ENCODE measurements at regions not wholly inside any gene's neighbourhood (a gene's known extent, or its start where the extent isn't known, plus 50 kb on each side); places are given as distances from the start of the nearest gene placed in this dataset.

DNA sequence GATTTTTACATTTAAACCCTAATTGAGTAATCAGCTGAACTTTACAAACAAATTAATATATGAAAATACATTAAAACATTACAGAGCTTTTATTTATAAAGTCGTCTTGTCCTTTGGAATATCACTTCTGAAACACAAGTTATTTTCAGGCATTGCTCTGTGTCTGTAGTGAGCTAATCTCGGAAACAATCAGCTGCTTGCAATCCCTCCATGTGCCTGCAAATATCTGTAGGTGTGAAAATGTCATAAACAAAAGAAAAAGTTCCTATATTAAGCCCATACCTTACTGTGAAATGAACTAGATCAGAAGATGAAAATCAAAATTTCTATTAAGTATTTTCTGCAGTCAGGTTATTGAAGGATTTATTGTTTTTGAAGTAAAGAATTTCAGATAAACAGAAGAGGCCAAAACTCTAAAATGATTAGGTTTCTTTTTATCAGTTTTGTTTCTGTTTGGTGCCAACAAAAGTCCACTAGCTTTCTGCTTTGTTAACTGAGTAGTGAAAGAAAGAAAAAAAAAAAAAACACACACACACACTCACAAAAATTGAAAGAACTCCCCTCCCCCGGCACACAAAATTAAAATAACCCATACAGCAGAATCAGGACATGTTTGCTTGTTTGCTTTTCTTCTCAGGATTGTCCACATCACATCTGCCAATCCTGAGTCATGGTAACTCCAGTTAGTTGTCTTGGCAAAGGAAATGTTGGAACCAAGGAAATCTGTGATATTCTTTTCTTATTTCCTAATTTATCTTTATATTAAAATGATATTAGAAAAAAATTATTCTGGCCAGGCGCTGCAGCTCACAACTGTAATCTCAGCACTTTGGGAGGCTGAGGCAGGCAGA is 627.0 kb upstream of the SLC39A10 start:
- Histone ChIP-seq H3K4me3 (ENCODE audit: low read length) (no peak overlapping the region), H3K27me3 (replicated peaks; ENCODE audit: control insufficient read depth, insufficient read depth, low read length) (no peaks in the 10 kb centered on the region), H3K9ac (ENCODE audit: low read length) (no peak overlapping the region), H3K9me3 (ENCODE audit: control insufficient read depth, low read length) (no peaks in the 10 kb centered on the region), H3K4me1 (ENCODE audit: control insufficient read depth, insufficient read depth, low read length) (no peaks in the 10 kb centered on the region), H3K36me3 (ENCODE audit: control insufficient read depth, insufficient read depth, low read length, severe bottlenecking) (no peaks in the 10 kb centered on the region)
- DNase-seq (ENCODE audit: low read depth): no peak

DNA sequence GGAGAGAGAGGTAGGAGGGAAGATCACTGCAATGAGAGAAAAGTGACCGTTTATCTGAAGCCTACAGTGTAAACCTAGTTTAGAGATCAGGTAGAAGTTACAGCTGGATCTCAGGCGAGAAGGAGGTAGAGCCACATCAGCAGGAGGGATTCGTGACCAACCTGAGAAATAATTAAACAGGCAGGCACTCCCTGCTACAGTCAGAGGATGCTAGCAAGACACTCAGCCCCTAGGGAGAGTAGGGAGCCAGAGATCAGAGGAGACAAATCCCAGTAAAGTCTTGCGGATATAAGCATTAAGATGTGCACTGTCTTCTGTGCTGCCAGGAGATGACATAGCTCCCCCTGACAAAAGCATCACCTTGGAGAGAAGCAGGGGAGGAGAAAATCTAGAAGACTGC is 629.1 kb upstream of the SLC39A10 start:
- Histone ChIP-seq H3K4me1 (ENCODE audit: control insufficient read depth, insufficient read depth, low read length) (no peaks in the 10 kb centered on the region), H3K36me3 (ENCODE audit: control insufficient read depth, insufficient read depth, low read length, severe bottlenecking) (no peaks in the 10 kb centered on the region), H3K4me3 (ENCODE audit: low read length) (no peak overlapping the region), H3K9me3 (ENCODE audit: control insufficient read depth, low read length) (no peaks in the 10 kb centered on the region), H3K9ac (ENCODE audit: low read length) (no peak overlapping the region), H3K27me3 (replicated peaks; ENCODE audit: control insufficient read depth, insufficient read depth, low read length) (no peaks in the 10 kb centered on the region)
- DNase-seq (ENCODE audit: low read depth): no peak

- DNase-seq (ENCODE audit: low read depth): peak; percentile 21
- Histone ChIP-seq H3K9me3 (ENCODE audit: control insufficient read depth, low read length) (no peaks in the 10 kb centered on the region), H3K27me3 (replicated peaks; ENCODE audit: control insufficient read depth, insufficient read depth, low read length) (no peaks in the 10 kb centered on the region), H3K4me1 (ENCODE audit: control insufficient read depth, insufficient read depth, low read length) (no peaks in the 10 kb centered on the region), H3K9ac (ENCODE audit: low read length) (no peak overlapping the region), H3K36me3 (ENCODE audit: control insufficient read depth, insufficient read depth, low read length, severe bottlenecking) (no peaks in the 10 kb centered on the region), H3K4me3 (ENCODE audit: low read length) (no peak overlapping the region)
Observed at GRCh38 chr2:195026261-195026660, 630.8 kb upstream of the SLC39A10 start.

- Histone ChIP-seq H3K4me1 (ENCODE audit: control insufficient read depth, insufficient read depth, low read length) (no peaks in the 10 kb centered on the region), H3K4me3 (ENCODE audit: low read length) (no peak overlapping the region), H3K36me3 (ENCODE audit: control insufficient read depth, insufficient read depth, low read length, severe bottlenecking) (no peaks in the 10 kb centered on the region), H3K9ac (ENCODE audit: low read length) (no peak overlapping the region), H3K27me3 (replicated peaks; ENCODE audit: control insufficient read depth, insufficient read depth, low read length) (no peaks in the 10 kb centered on the region), H3K9me3 (ENCODE audit: control insufficient read depth, low read length) (no peaks in the 10 kb centered on the region)
- no peak for DNase-seq (ENCODE audit: low read depth)
Observed at GRCh38 chr2:195022508-195022830, 634.6 kb upstream of the SLC39A10 start.

DNA sequence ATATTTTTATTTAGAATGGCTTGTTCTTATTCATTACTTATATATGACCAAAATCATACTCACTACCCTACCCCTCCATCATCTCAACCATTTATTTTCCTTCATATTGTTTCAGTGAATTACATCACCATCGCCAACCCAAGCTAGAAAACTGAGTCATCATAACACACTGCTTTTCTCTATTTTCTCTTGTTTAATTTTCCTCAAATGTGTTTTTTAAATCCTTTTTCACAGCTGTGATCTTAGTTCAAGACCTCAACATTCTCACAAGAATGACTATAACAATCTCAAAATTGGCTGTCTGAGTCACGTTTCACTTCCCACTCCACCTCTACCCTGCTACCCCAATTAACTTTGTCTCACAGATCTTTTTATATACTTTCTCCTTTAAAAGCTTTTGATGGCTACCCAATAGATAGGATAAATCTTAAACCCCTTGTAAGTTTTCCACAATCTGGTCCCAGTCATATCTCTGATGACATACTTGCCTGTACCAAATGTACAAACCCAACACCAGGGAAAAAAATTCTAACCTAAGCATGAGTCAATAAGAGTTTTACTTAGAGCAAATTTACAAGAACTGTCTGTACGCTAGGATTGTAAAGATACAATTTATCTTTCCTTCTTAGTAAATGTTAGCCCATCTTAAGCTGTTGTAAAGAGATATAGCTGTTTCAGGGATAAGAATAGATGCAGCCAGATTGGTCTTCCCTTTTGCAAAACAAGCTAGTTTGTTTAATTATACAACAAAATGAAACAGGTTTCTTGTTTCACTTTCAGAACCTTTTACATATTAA is 635.1 kb upstream of the SLC39A10 start:
- no peak for DNase-seq (ENCODE audit: low read depth)
- Histone ChIP-seq H3K27me3 (replicated peaks; ENCODE audit: control insufficient read depth, insufficient read depth, low read length) (no peaks in the 10 kb centered on the region), H3K36me3 (ENCODE audit: control insufficient read depth, insufficient read depth, low read length, severe bottlenecking) (no peaks in the 10 kb centered on the region), H3K9ac (ENCODE audit: low read length) (no peak overlapping the region), H3K9me3 (ENCODE audit: control insufficient read depth, low read length) (no peaks in the 10 kb centered on the region), H3K4me3 (ENCODE audit: low read length) (no peak overlapping the region), H3K4me1 (ENCODE audit: control insufficient read depth, insufficient read depth, low read length) (no peaks in the 10 kb centered on the region)

DNA sequence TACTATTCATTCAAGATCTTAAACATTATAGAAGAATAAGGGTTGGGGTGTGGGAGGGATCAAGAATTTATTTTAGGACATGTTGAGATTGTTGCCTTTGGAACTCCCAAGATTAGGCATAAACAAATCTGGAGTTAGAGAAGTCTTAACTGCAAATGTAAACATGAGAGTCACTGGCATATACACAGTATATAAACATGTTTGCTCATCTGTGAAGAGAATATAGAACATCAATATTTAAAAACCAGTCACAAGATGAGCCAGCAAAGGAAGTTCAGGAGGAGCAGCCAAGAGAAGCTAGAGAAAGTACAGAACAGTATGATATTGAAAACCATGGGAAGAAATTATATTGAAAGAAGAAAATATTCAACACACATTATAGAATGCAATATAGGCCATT is 638.6 kb upstream of the SLC39A10 start:
- Histone ChIP-seq H3K27me3 (replicated peaks; ENCODE audit: control insufficient read depth, insufficient read depth, low read length) (no peaks in the 10 kb centered on the region), H3K4me3 (ENCODE audit: low read length) (no peak overlapping the region), H3K36me3 (ENCODE audit: control insufficient read depth, insufficient read depth, low read length, severe bottlenecking) (no peaks in the 10 kb centered on the region), H3K9ac (ENCODE audit: low read length) (no peak overlapping the region), H3K4me1 (ENCODE audit: control insufficient read depth, insufficient read depth, low read length) (no peaks in the 10 kb centered on the region), H3K9me3 (ENCODE audit: control insufficient read depth, low read length) (no peaks in the 10 kb centered on the region)
- DNase-seq (ENCODE audit: low read depth): no peak

DNA sequence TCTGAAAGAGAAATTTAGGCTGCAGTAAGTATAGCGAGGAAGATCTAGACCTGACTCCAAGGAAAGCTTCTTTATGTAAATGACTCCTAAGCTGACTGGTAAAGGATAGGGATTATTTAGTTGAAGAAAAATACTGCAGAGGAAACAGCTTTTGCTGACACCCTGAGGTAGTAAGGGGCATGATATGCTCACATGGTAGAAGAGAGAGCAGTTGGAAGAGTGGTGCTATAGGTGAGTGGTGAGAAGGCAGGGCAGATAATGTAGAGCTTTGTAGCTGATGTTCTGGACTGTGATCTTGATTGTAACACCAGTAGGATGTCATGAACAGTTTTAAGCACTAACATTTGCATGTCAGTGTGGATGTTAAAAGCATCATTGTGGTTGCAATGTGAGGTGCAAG is 639.1 kb upstream of the SLC39A10 start:
- no peaks in the 10 kb centered on the region for H3K36me3 ChIP-seq (ENCODE audit: control insufficient read depth, insufficient read depth, low read length, severe bottlenecking)
- H3K4me3 ChIP-seq (ENCODE audit: low read length): no peak overlapping the region
- no peaks in the 10 kb centered on the region for H3K27me3 ChIP-seq (replicated peaks; ENCODE audit: control insufficient read depth, insufficient read depth, low read length)
- no peak overlapping the region for H3K9ac ChIP-seq (ENCODE audit: low read length)
- no peaks in the 10 kb centered on the region for H3K4me1 ChIP-seq (ENCODE audit: control insufficient read depth, insufficient read depth, low read length)
- DNase-seq (ENCODE audit: low read depth): no peak
- H3K9me3 ChIP-seq (ENCODE audit: control insufficient read depth, low read length): no peaks in the 10 kb centered on the region

DNA sequence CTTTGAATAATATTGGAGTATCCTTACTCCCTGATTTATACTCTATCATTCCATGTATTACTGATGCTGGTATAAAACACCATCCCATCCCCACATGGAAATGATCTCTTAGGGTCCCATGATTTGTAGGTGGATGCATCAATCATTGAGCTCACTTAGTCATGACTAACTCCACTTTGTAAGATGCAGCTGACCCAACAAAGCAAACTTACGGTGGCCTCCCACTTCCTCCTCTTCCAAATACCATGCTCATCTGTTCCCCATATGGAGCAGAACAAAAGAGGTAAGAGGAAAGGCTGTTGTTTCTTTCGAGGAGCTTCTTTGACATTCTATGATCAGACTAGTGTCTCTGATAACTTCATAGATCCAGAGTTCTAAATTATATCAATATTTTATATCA is 640.2 kb upstream of the SLC39A10 start:
- Histone ChIP-seq H3K4me3 (ENCODE audit: low read length) (no peak overlapping the region), H3K36me3 (ENCODE audit: control insufficient read depth, insufficient read depth, low read length, severe bottlenecking) (no peaks in the 10 kb centered on the region), H3K9me3 (ENCODE audit: control insufficient read depth, low read length) (no peaks in the 10 kb centered on the region), H3K4me1 (ENCODE audit: control insufficient read depth, insufficient read depth, low read length) (no peaks in the 10 kb centered on the region), H3K9ac (ENCODE audit: low read length) (no peak overlapping the region), H3K27me3 (replicated peaks; ENCODE audit: control insufficient read depth, insufficient read depth, low read length) (no peaks in the 10 kb centered on the region)
- DNase-seq (ENCODE audit: low read depth): no peak

DNA sequence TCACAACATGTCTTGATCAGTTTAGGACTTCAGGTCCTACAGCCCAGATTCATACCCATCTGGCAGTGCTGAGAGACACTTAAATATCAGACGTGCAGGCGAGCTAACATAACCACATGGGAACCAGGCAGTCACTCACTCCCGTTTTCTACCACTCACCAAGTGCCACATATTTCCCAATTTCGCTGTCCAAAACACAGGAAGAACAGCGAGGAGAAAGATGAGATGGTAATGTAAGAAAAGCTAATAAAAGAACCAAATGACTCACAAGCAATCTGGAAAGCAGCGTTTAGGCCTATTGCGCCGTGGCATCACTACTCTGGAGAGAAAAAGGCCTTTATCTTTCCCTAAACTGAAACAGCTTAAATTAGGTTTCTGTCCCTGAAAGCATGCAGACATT is 647.8 kb upstream of the SLC39A10 start:
- H3K36me3 ChIP-seq (ENCODE audit: control insufficient read depth, insufficient read depth, low read length, severe bottlenecking): no peaks in the 10 kb centered on the region
- no peaks in the 10 kb centered on the region for H3K9me3 ChIP-seq (ENCODE audit: control insufficient read depth, low read length)
- peaks cover 7% of the 10 kb centered on the region for H3K4me1 ChIP-seq (ENCODE audit: control insufficient read depth, insufficient read depth, low read length)
- H3K9ac ChIP-seq (ENCODE audit: low read length): peak overlapping the region; percentile 56
- DNase-seq (ENCODE audit: low read depth): peak; percentile 34
- no peaks in the 10 kb centered on the region for H3K27me3 ChIP-seq (replicated peaks; ENCODE audit: control insufficient read depth, insufficient read depth, low read length)
- H3K4me3 ChIP-seq (ENCODE audit: low read length): no peak overlapping the region

DNA sequence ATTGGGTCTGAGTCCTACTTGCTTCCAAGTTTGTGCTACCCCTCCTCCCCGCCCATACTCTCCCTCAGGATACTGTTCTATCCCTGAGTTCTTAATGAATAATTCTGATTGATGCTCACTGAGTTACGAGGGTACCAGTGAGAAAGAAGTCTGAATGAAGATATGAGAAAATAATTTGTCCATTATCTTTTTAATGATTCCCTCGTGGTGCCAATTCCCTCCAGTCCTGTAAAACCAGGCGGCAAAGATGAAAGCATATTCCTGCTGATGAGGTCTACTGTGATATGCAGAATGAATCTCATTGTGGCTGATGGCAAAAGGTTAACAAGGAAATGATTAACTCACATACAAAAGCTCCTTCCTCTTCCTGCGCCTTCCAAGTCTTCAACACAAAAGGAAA is 650.2 kb upstream of the SLC39A10 start:
- Histone ChIP-seq H3K36me3 (ENCODE audit: control insufficient read depth, insufficient read depth, low read length, severe bottlenecking) (no peaks in the 10 kb centered on the region), H3K4me3 (ENCODE audit: low read length) (no peak overlapping the region), H3K27me3 (replicated peaks; ENCODE audit: control insufficient read depth, insufficient read depth, low read length) (no peaks in the 10 kb centered on the region), H3K4me1 (ENCODE audit: control insufficient read depth, insufficient read depth, low read length) (peaks cover 7% of the 10 kb centered on the region), H3K9ac (ENCODE audit: low read length) (no peak overlapping the region), H3K9me3 (ENCODE audit: control insufficient read depth, low read length) (no peaks in the 10 kb centered on the region)
- DNase-seq (ENCODE audit: low read depth): no peak

GRCh38 chr2:195003881-195004471 is 653.0 kb upstream of the SLC39A10 start:
- Histone ChIP-seq H3K36me3 (ENCODE audit: control insufficient read depth, insufficient read depth, low read length, severe bottlenecking) (no peaks in the 10 kb centered on the region), H3K9me3 (ENCODE audit: control insufficient read depth, low read length) (no peaks in the 10 kb centered on the region), H3K4me3 (ENCODE audit: low read length) (no peak overlapping the region), H3K9ac (ENCODE audit: low read length) (no peak overlapping the region), H3K27me3 (replicated peaks; ENCODE audit: control insufficient read depth, insufficient read depth, low read length) (no peaks in the 10 kb centered on the region), H3K4me1 (ENCODE audit: control insufficient read depth, insufficient read depth, low read length) (peaks cover 2% of the 10 kb centered on the region)
- no peak for DNase-seq (ENCODE audit: low read depth)
